Large intestine (tissue), 3 donors: ENCODE measurements at regions not wholly inside any gene's neighbourhood (a gene's known extent, or its start where the extent isn't known, plus 50 kb on each side); places are given as distances from the start of the nearest gene placed in this dataset.

Experiments
- DNase-seq, 2 donors: peaks; one replicate each; pipeline versions ENCODE4 v3.0.0 to v3.0.0-alpha.2; 2013
- H3K27ac ChIP-seq: one replicate; pipeline ENCODE4 v1.5.1; 2013; ENCODE audit warnings: low read length
- H3K27me3 ChIP-seq: 2 replicates; pipeline ENCODE4 v1.6.1; 2013; ENCODE audit warnings: low read length; ENCODE audit not compliant: control insufficient read depth, insufficient read depth
- H3K36me3 ChIP-seq: 2 replicates; pipeline ENCODE4 v1.6.1; 2013; ENCODE audit warnings: low read length; ENCODE audit not compliant: control insufficient read depth, insufficient read depth
- H3K4me1 ChIP-seq: one replicate; pipeline ENCODE4 v1.6.1; 2013; ENCODE audit warnings: low read length; ENCODE audit not compliant: control insufficient read depth, insufficient read depth
- H3K4me3 ChIP-seq: one replicate; pipeline ENCODE4 v1.5.1; 2013; ENCODE audit warnings: low read length
- H3K9me3 ChIP-seq: one replicate; pipeline ENCODE4 v1.6.1; 2013; ENCODE audit warnings: mild to moderate bottlenecking, low read depth, low read length, moderate library complexity; ENCODE audit not compliant: control insufficient read depth
- WGBS: methylation state at CpG from one replicate; pipeline ENCODE4 v1.1.5; 2013; ENCODE audit warnings: low lambda C conversion rate; ENCODE audit not compliant: insufficient coverage; 5-methylcytosine and 5-hydroxymethylcytosine counted together

DNA sequence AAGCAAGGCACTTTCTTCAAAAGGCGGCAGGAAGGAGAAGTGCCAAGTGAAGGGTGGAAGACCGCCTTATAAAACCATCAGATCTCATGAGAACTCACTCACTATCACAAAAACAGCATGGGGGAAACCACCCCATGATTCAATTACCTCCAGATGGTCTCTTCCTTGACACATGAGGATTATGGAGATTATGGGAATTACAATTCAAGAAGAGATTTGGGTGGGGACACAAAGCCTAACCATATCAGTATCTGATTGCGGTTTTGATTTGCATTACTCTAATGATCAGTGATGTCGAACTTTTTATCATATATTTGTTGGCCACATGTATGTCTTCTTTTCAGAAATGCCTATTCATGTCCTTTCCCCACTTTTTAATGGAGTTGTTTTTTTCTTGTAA lies 549.3 kb upstream of the IL12A start:
- H3K9me3 ChIP-seq: no peaks in the 10 kb centered on the region
- no peak overlapping the region for H3K4me3 ChIP-seq
- H3K36me3 ChIP-seq: no peaks in the 10 kb centered on the region
- no peak for DNase-seq
- no peaks in the 10 kb centered on the region for H3K4me1 ChIP-seq
- 77% methylated on average over 2 of the region's 4 CpGs for WGBS
- no peak overlapping the region for H3K27ac ChIP-seq
- no peaks in the 10 kb centered on the region for H3K27me3 ChIP-seq

DNA sequence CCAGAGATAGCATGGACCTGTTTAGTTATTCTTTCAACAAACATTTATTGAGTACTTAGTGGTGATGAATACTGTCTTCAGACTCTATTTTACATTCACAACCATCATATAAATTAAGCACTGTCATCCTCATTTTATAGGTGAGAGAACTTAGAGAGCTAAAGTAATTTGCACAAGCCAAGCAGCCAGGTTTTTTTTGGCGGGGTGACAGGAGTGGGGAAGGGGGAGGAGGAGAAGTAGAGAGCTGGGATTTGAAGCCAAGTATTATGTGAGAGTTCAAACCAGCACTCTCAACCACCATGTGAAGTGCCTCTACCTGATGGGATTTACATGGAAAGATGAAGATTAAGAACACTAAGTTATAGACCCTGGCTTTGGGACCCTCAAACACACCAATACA lies 547.4 kb upstream of the IL12A start:
- no peaks in the 10 kb centered on the region for H3K9me3 ChIP-seq
- H3K4me1 ChIP-seq: no peaks in the 10 kb centered on the region
- H3K27me3 ChIP-seq: no peaks in the 10 kb centered on the region
- H3K27ac ChIP-seq: no peak overlapping the region
- no peak for DNase-seq
- H3K36me3 ChIP-seq: no peaks in the 10 kb centered on the region
- no peak overlapping the region for H3K4me3 ChIP-seq
- 100% methylated on average over 1 of the region's 1 CpG for WGBS

DNA sequence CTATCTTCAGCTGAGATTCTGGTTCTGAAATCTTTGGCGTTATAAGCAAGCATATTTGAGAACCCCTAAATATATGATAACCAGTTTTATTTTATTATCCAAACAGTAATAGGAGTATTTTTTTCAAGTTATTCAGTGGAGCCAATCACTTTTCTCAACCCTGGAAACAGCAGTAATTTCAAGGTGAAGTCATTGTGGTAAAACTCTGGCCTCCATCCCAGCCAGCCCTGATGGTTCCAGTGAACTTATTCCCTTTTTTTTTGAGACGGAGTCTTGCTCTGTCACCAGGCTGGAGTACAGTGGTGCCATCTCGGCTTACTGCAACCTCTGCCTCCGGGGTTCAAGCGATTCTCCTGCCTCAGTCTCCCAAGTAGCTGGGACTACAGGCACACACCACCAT lies 545.4 kb upstream of the IL12A start:
- Histone ChIP-seq H3K4me1 (no peaks in the 10 kb centered on the region), H3K36me3 (no peaks in the 10 kb centered on the region), H3K9me3 (no peaks in the 10 kb centered on the region), H3K27ac (no peak overlapping the region), H3K27me3 (no peaks in the 10 kb centered on the region), H3K4me3 (no peak overlapping the region)
- DNase-seq: no peak
- WGBS: no CpG with 5 or more reads among the region's 5 CpGs

DNA sequence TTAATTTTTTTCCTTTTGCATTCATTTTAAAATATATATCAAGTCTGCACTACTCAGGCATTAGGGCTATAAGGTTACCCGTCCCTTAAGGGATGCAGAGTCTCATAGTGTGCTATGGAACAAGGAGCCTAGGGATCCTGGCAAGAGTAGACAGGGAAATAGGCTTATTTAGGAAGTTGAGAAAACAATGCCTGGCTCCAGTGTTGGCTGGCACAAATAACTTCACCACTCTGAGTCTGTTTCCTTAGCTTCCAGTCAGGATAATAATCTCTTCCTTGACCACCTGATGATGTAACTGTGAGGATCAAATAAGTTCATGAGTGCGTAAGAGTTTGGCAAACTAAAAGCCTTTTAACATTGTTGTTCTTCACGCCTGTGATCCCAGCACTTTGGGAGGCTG lies 540.8 kb upstream of the IL12A start:
- whole genome bisulfite sequencing: 88% methylated on average over 1 of the region's 3 CpGs

DNA sequence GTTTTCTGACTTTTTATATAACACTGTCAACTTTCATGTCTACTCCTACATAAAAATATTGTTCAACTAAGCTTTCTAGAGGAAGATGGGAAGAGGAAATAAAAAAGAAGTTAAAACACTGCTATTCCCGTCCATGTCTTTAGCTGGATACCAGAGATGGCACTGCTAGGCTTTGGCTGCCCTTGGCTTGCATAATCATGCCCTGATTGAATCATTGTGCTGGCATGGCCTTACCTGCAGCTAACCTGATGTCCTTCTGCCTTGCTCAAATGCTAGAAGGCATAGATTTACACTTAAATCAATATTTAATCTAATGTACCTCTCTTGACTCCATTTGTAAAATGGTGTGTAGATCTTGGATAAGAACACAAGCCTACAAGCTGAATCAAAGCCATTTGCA lies 539.7 kb upstream of the IL12A start:
- no peak for DNase-seq
- H3K4me3 ChIP-seq: no peak overlapping the region
- H3K27ac ChIP-seq: no peak overlapping the region
- WGBS: no CpG with 5 or more reads among the region's 1 CpG
- no peaks in the 10 kb centered on the region for H3K36me3 ChIP-seq
- H3K4me1 ChIP-seq: no peaks in the 10 kb centered on the region
- H3K9me3 ChIP-seq: no peaks in the 10 kb centered on the region
- no peaks in the 10 kb centered on the region for H3K27me3 ChIP-seq

More for the DNA sequence above, 540.8 kb upstream of the IL12A start:
- no peak overlapping the region for H3K4me3 ChIP-seq
- H3K27me3 ChIP-seq: no peaks in the 10 kb centered on the region
- no peak for DNase-seq
- no peaks in the 10 kb centered on the region for H3K36me3 ChIP-seq
- H3K27ac ChIP-seq: no peak overlapping the region
- no peaks in the 10 kb centered on the region for H3K4me1 ChIP-seq
- no peaks in the 10 kb centered on the region for H3K9me3 ChIP-seq

DNA sequence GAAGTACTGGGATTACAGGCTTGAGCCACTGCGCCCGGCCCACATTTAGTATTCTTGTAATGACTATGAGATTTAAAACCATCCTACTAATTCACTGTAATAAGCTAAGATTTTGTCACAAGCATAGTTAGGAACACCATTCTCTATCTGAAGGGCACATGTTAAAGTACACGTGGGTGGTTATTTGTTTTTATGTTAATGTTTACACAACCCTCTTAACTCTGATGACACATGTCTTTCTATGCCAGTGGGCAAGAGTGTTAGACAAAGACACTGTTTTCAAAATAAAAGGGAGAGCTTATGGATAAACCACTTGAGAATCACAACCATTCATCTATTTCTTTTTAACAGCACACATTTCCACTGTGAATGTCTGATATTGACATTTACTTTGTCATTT lies 537.6 kb upstream of the IL12A start:
- no peaks in the 10 kb centered on the region for H3K4me1 ChIP-seq
- H3K27me3 ChIP-seq: no peaks in the 10 kb centered on the region
- no peak overlapping the region for H3K4me3 ChIP-seq
- H3K36me3 ChIP-seq: no peaks in the 10 kb centered on the region
- DNase-seq: no peak
- no CpG with 5 or more reads among the region's 3 CpGs for WGBS
- no peaks in the 10 kb centered on the region for H3K9me3 ChIP-seq
- no peak overlapping the region for H3K27ac ChIP-seq

DNA sequence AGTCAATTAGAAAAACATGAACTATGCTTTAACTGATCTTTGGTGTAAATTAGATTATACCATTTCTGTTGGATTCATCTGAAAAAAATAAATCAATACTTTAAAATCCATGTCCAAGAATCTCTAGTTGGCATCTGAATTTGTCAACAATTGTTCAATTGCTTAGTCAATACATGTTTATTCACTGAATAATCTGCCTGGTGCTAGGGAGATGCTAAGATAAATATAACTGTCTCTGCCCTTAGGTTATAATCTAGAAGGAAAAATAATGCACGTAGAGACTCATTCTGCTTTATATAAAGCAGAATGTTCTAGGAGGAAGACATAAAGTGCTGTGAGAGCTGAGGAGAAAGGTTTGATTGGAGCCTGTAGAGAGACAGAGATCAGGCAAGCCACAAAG lies 537.2 kb upstream of the IL12A start:
- DNase-seq: no peak
- Histone ChIP-seq H3K27ac (no peak overlapping the region), H3K4me3 (no peak overlapping the region), H3K4me1 (no peaks in the 10 kb centered on the region), H3K36me3 (no peaks in the 10 kb centered on the region), H3K27me3 (no peaks in the 10 kb centered on the region), H3K9me3 (no peaks in the 10 kb centered on the region)
- no CpG with 5 or more reads among the region's 1 CpG for WGBS

DNA sequence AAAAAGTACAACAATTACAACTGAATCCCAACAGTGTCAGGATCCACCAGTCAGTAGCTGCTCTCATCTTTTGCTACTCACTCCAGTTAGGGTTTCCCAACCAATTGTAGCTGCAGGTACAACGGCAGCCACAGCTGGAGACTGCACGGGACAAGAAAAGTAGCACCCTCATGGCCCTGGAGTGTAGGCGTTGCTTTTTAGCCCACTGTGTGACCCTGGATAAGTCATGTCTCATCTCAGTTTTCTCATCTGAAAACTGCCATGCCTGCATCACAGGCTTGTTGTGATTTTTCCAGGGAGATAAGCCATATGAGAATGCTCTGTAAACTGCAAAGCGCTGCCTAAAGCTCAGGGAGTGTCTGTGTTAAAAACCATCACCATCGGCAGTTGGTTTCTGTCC lies 535.6 kb upstream of the IL12A start:
- no peaks in the 10 kb centered on the region for H3K9me3 ChIP-seq
- no CpG with 5 or more reads among the region's 5 CpGs for WGBS

DNA sequence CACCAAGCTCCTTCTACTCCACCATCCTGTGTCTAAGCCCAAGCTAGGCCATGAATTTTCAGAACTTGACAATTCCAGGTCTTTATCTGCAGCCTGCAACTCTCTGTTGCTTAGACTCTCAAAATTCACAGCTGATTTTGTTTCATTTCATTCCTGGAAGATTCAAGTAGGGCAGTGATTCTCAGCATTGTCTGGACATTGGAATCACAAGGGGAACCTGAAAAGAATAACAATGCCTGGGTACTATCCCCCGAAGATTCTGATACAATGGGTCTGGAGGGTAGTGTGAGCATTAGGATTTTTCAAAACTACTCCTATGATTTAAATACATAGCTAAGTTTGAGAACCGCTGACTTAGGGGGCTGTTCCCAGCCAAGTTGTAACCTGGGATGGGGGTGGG lies 534.7 kb upstream of the IL12A start:
- no peaks in the 10 kb centered on the region for H3K27me3 ChIP-seq
- H3K27ac ChIP-seq: no peak overlapping the region
- no peaks in the 10 kb centered on the region for H3K36me3 ChIP-seq
- H3K9me3 ChIP-seq: no peaks in the 10 kb centered on the region
- 100% methylated on average over 1 of the region's 2 CpGs for WGBS
- H3K4me1 ChIP-seq: no peaks in the 10 kb centered on the region
- no peak overlapping the region for H3K4me3 ChIP-seq
- no peak for DNase-seq

More for the DNA sequence above, 535.6 kb upstream of the IL12A start:
- Histone ChIP-seq H3K27me3 (no peaks in the 10 kb centered on the region), H3K4me1 (no peaks in the 10 kb centered on the region), H3K4me3 (no peak overlapping the region), H3K27ac (no peak overlapping the region), H3K36me3 (no peaks in the 10 kb centered on the region)
- no peak for DNase-seq

DNA sequence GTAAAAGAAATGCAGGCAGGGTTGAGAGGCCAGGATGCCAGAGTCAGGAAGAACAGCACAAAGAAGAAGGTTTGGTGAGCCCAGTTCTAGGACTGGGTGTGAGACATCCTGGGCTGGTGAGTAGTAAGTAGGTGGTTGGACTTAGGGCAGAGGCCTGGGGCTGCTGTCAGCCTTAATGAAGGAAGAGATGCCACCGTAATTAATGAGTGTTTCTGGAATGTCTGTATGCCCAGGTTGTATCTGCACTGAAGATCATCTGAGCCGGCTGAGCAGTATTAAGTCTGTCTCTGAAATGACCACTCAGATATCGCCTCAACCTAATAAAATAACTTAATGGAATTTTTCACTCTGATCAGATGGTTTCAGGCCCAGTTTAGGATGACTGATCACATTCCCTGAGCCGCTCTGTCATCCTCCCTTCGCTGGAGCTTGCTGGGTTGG lies 532.9 kb upstream of the IL12A start:
- no peaks in the 10 kb centered on the region for H3K27me3 ChIP-seq
- WGBS: 69% methylated on average over 2 of the region's 5 CpGs
- no peak overlapping the region for H3K27ac ChIP-seq
- no peaks in the 10 kb centered on the region for H3K9me3 ChIP-seq
- H3K36me3 ChIP-seq: no peaks in the 10 kb centered on the region
- no peaks in the 10 kb centered on the region for H3K4me1 ChIP-seq
- no peak overlapping the region for H3K4me3 ChIP-seq
- DNase-seq: no peak

DNA sequence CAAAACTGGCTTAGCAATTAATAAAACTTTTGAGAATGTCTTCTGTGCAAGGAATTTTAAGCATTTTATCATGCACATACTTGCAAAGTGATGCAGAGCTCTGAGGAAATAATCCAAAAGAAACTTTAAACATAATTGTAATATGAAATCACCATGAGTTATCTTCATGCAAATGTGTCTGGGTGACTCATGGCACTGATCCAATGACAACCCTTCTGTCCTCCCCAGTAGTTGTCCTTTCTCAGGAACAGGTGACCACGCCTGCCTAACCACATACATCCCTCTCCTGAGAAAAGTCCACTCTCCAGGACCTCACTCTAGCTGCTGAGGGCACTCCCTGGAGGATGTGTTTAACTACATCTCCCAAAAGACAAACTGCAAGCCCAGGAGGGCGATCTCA lies 530.6 kb upstream of the IL12A start:
- Histone ChIP-seq H3K27ac (no peak overlapping the region), H3K27me3 (no peaks in the 10 kb centered on the region), H3K36me3 (no peaks in the 10 kb centered on the region), H3K4me3 (no peak overlapping the region), H3K9me3 (no peaks in the 10 kb centered on the region), H3K4me1 (no peaks in the 10 kb centered on the region)
- WGBS: no CpG with 5 or more reads among the region's 2 CpGs
- no peak for DNase-seq
